Heart left ventricle (tissue), 16 donors: ENCODE measurements at regions not wholly inside any gene's neighbourhood (a gene's known extent, or its start where the extent isn't known, plus 50 kb on each side); places are given as distances from the start of the nearest gene placed in this dataset.
"Not testable (repeated sequence)": the region's sequence is repeated elsewhere in the genome, so short reads cannot be mapped to it uniquely, and the experiment has no call there.

Source experiments
- ATAC-seq, 4 donors: fragments of 200-7000 bp; cut with Tn5 transposase; one replicate each; pipeline ENCODE4 v1.9.1; 2020 to 2022; ENCODE audit warnings: moderate library complexity in 4 of 4, mild to moderate bottlenecking in 3 of 4, moderate number of reproducible peaks in 1 of 4
- DNase-seq, 5 donors: peaks; one replicate each; pipeline ENCODE4 v3.0.0-alpha.2; 2020
- H3K27ac ChIP-seq, 12 donors: fragments of 200-600 bp; sonication (generic) in 4 of 12; one replicate each; pipeline versions ENCODE4 v1.5.0 to v1.8.0; 2016 to 2022; ENCODE audit warnings: mild to moderate bottlenecking in 2 of 12
- H3K27me3 ChIP-seq, 9 donors: fragments of 200-600 bp; sonication (generic) in 2 of 9; one replicate each; pipeline versions ENCODE4 v1.5.1 to v1.8.0; 2016 to 2022; ENCODE audit warnings: mild to moderate bottlenecking in 3 of 9
- H3K36me3 ChIP-seq, 9 donors: fragments of 200-600 bp; sonication (generic) in 2 of 9; one replicate each; pipeline versions ENCODE4 v1.5.0 to v1.8.0; 2018 to 2022; ENCODE audit warnings: mild to moderate bottlenecking in 2 of 9
- H3K4me1 ChIP-seq, 12 donors: fragments of 200-600 bp; sonication (generic) in 4 of 12; one replicate each; pipeline versions ENCODE4 v1.5.0 to v1.8.0; 2016 to 2022; ENCODE audit warnings: mild to moderate bottlenecking in 3 of 12
- H3K4me3 ChIP-seq, 12 donors: fragments of 200-600 bp; sonication (generic) in 4 of 12; one replicate each; pipeline versions ENCODE4 v1.5.0 to v1.8.0; 2017 to 2022; ENCODE audit warnings: mild to moderate bottlenecking in 9 of 12, moderate library complexity in 4 of 12
- H3K9me3 ChIP-seq, 12 donors: fragments of 200-600 bp; sonication (generic) in 4 of 12; one replicate each; pipeline versions ENCODE4 v1.5.0 to v1.8.0; 2016 to 2022; ENCODE audit warnings: mild to moderate bottlenecking in 1 of 12
- POLR2A ChIP-seq, 2 donors: fragments of 450-650 bp; IDR thresholded peaks; one replicate each; pipeline ENCODE4 v1.6.1; 2017; ENCODE audit warnings: antibody characterized with exemption in 2 of 2, mild to moderate bottlenecking in 2 of 2, moderate library complexity in 2 of 2
- WGBS, 4 donors: extraction: QIAGEN DNeasy Blood & Tissue Kit in 2 of 4; methylation state at CpG; one replicate each; pipeline versions ENCODE4 v1.1.5 to v1.1.7; 2013 to 2018; 5-methylcytosine and 5-hydroxymethylcytosine counted together
- intact Hi-C, 10 donors: fragments of 100-400 bp; cut with DNase I; formaldehyde crosslinking; loops; one replicate each; pipeline versions ENCODE4 v1.11.1 to v1.14.2; 2022
- TF ChIP-seq, protein P1 (sequence below), 12 donors: fragments of 200-600 bp; sonication (generic) in 4 of 12; IDR thresholded peaks; one replicate each; pipeline versions ENCODE4 v1.5.0 to v1.8.0; 2018 to 2022; ENCODE audit warnings: antibody characterized with exemption in 12 of 12, mild to moderate bottlenecking in 5 of 12
- donor health status: ischemic (EF 13 %, LVEDD 7.1; RV severe dilation, severe dysfunction).
- donor health status: healthy with polysubstance abuse.
- donor health status: DM: no; HTN: yes; CAD: no.
- donor health status: DM: no; HTN: no; CAD: no.
- donor health status: ischemic (EF 25% LVEDD 6.9; RV normal size, moderate dysfunction).
- donor health status: ischemic (EF 25% LVEDD 5.7; RV mildly dilated, moderate dysfunction).
- donor health status: healthy.
- donor health status: DM: yes; HTN: yes; CAD: no.
- donor health status: ischemic (EF 35%, LVEDD 5.7; RV mildly dilated, moderate dysfunction).
- donor health status: nonischemic (EF 11% LVEDD 7.7; RV severe dilation, severe dysfunction).
- donor health status: DM: yes; HTN: yes; CAD: no.
- donor health status: PGD.
- donor health status: ischemic (EF 29% LVEDD 5.4; RV normal size, mild dysfunction).
- donor health status: nonischemic (EF 23%, LVEDD 6.1; RV moderate dilation, normal function).

DNA sequence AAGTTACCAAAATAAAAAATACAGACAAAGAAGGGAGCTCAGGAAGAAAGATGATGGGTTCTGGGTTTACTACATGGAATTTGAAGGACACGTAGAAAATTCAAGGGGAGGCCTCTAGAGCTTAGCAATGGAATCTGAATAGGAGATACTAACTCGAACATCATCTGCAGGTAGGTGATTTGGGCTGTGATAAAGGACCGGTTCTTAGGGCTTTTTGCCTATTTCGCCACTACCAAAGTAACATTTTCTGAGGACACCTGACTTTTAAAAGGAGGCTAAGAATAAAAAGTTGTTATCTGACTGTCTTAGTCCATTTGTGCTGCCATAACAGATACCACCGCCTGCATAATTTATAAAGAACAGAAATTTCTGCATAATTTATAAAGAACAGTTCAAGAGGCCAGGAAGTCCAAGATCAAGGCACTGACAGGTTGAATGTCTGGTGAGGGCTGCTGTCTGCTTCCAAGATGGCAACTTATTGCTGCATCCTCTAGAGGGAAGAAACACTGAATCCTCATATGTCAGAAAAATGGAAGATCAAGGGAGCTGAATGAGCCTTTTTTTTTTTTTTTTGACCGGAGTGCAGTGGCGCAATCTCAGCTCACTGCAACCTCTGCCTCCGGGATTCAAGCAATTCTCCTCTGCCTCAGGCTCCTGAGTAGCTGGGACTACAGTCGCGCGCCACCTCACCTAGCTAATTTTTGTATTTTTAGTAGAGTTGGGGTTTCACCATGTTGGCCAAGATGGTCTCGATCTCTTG is 67.9 kb upstream of the UBE2E2 start:
- TF ChIP-seq, protein P1, sequence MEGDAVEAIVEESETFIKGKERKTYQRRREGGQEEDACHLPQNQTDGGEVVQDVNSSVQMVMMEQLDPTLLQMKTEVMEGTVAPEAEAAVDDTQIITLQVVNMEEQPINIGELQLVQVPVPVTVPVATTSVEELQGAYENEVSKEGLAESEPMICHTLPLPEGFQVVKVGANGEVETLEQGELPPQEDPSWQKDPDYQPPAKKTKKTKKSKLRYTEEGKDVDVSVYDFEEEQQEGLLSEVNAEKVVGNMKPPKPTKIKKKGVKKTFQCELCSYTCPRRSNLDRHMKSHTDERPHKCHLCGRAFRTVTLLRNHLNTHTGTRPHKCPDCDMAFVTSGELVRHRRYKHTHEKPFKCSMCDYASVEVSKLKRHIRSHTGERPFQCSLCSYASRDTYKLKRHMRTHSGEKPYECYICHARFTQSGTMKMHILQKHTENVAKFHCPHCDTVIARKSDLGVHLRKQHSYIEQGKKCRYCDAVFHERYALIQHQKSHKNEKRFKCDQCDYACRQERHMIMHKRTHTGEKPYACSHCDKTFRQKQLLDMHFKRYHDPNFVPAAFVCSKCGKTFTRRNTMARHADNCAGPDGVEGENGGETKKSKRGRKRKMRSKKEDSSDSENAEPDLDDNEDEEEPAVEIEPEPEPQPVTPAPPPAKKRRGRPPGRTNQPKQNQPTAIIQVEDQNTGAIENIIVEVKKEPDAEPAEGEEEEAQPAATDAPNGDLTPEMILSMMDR (IDR thresholded peaks at IDR 0.05): no peak
- no peak for TF ChIP-seq POLR2A (IDR thresholded peaks at IDR 0.05)
- 85 to 89% (median 88%) methylated on average over 12 of the region's 12 CpGs for WGBS, 4 donors
- Histone ChIP-seq H3K9me3 (peaks cover 0 to 15% (median 0%) of the 10 kb centered on the region in 12 donors), H3K36me3 (no peaks in the 10 kb centered on the region), H3K27me3 (no peaks in the 10 kb centered on the region), H3K4me1 (no peaks in the 10 kb centered on the region), H3K4me3 (no peak overlapping the region), H3K27ac (no peak overlapping the region)
- DNase-seq: no peak
- no peak for ATAC-seq
- intact Hi-C loops: no loop called here

DNA sequence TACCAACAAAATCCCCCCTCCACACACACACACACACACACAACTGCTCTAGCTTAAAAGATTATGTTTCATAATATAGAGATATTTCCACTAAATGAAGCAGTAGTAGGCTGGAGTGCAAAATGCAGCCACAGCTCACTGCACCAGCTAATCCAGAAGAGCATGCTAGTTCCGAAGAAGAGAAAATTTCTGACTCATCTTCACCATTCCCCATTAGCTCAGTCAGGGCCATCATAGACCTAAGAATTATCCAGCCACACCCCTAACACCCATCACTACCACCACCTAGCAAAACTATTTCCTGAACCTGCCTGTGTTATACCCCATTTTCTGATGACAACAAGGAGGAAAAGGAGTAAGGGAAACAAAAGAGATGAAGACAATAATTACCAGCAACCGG is 67.1 kb upstream of the UBE2E2 start:
- Histone ChIP-seq H3K4me1 (no peaks in the 10 kb centered on the region), H3K4me3 (no peak overlapping the region), H3K27ac (no peak overlapping the region), H3K27me3 (no peaks in the 10 kb centered on the region), H3K9me3 (peaks cover 0 to 15% (median 0%) of the 10 kb centered on the region in 12 donors), H3K36me3 (no peaks in the 10 kb centered on the region)
- TF ChIP-seq, protein P1 (IDR thresholded peaks at IDR 0.05): no peak
- no peak for TF ChIP-seq POLR2A (IDR thresholded peaks at IDR 0.05)
- intact Hi-C loops: no loop called here
- ATAC-seq: no peak
- DNase-seq: no peak
- 83 to 86% (median 85%) methylated on average over 2 of the region's 2 CpGs for WGBS, 4 donors

- H3K4me1 ChIP-seq, ATAC-seq, H3K4me3 ChIP-seq, H3K36me3 ChIP-seq, intact Hi-C loops, H3K27me3 ChIP-seq, H3K27ac ChIP-seq, DNase-seq, H3K9me3 ChIP-seq: not testable (repeated sequence)
- 70 to 82% (median 76%) methylated on average over 2 of the region's 2 CpGs for WGBS, 4 donors
These were observed 59.1 kb upstream of the UBE2E2 start for GRCh38 chr3:23144051-23144450.

DNA sequence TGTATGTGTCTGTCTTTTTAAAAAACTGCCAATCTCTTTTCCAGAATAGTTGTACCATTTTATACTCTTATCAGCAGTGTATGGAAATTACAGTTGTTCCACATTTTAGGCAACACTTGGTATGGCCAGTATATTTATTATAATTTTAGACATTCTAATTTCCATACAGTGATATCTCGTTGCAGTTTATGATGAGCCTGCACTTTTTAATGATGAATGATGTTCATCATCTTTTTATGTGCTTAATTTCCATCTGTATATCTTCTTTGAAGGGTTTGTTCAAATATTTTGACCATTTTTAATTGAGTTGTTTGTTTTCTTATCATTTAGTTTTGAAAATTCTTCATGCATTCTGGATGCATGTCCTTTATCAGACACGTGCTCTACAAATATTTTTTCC is 57.0 kb upstream of the UBE2E2 start:
- Histone ChIP-seq H3K4me3 (no peak overlapping the region), H3K9me3 (no peaks in the 10 kb centered on the region), H3K27me3 (no peaks in the 10 kb centered on the region), H3K27ac (no peak overlapping the region), H3K4me1 (no peaks in the 10 kb centered on the region), H3K36me3 (no peaks in the 10 kb centered on the region)
- DNase-seq: no peak
- intact Hi-C loops: no loop called here
- no peak for ATAC-seq
- 70 to 74% (median 72%) methylated on average over 2 of the region's 2 CpGs for WGBS, 4 donors
- TF ChIP-seq POLR2A (IDR thresholded peaks at IDR 0.05): no peak
- TF ChIP-seq, protein P1 (IDR thresholded peaks at IDR 0.05): no peak

DNA sequence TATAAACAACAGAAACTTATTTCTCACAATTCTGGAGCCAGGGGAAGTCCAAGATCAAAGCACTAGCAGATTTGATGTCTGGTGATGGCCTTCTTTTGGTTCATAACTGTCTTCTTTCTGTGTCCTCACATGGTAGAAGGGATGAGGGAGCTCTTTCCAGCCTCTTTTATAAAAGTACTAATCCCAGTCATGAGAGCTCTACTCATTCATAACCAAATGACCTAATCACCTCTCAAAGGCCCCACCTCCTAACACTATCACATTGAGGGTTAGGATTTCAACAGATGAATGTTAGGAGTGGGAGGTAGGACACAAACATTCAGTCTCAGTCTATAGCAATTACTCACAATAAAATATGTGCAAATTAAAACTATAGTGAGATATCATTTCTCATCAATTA is 50.1 kb upstream of the UBE2E2 start:
- no peaks in the 10 kb centered on the region for H3K36me3 ChIP-seq
- no peak for ATAC-seq
- no peak for DNase-seq
- no peaks in the 10 kb centered on the region for H3K27me3 ChIP-seq
- TF ChIP-seq POLR2A (IDR thresholded peaks at IDR 0.05): no peak
- TF ChIP-seq, protein P1 (IDR thresholded peaks at IDR 0.05): no peak
- H3K4me1 ChIP-seq: no peaks in the 10 kb centered on the region
- H3K9me3 ChIP-seq: peaks cover 0 to 16% (median 1%) of the 10 kb centered on the region in 12 donors
- no peak overlapping the region for H3K4me3 ChIP-seq
- intact Hi-C loops: no loop called here
- no peak overlapping the region for H3K27ac ChIP-seq
